IPS DF 6.9 (cell line): ENCODE measurements at regions not wholly inside any gene's neighbourhood (a gene's known extent, or its start where the extent isn't known, plus 50 kb on each side); places are given as distances from the start of the nearest gene placed in this dataset.

ENCODE experiments used
- DNase-seq: peaks from one replicate; pipeline ENCODE4 v3.0.0-alpha.2; 2013; ENCODE audit warnings: low read depth, low spot score
- H3K27ac ChIP-seq: one replicate; pipeline ENCODE4 v1.5.1; 2013; ENCODE audit warnings: low read length, control low read depth
- H3K27me3 ChIP-seq: 2 replicates; pipeline ENCODE4 v1.6.1; 2013; ENCODE audit warnings: mild to moderate bottlenecking, low read length; ENCODE audit not compliant: control insufficient read depth, insufficient read depth
- H3K36me3 ChIP-seq: 2 replicates; pipeline ENCODE4 v1.6.1; 2013; ENCODE audit warnings: low read length; ENCODE audit not compliant: control insufficient read depth, insufficient read depth
- H3K4me1 ChIP-seq: 2 replicates; pipeline ENCODE4 v1.6.1; 2013; ENCODE audit warnings: low read length; ENCODE audit not compliant: control insufficient read depth, insufficient read depth
- H3K4me3 ChIP-seq: 2 replicates; pipeline ENCODE4 v1.5.1; 2013; ENCODE audit warnings: mild to moderate bottlenecking, low read length
- H3K9me3 ChIP-seq: 2 replicates; pipeline ENCODE4 v1.6.1; 2013; ENCODE audit warnings: low read length, inconsistent platforms; ENCODE audit not compliant: control insufficient read depth, insufficient read depth
- WGBS: extraction: QIAGEN DNeasy Blood & Tissue Kit; methylation state at CpG from one replicate; pipeline ENCODE4 v1.1.7; 2013; ENCODE audit warnings: mixed read lengths, missing lambda C conversion rate; ENCODE audit not compliant: insufficient read length, insufficient coverage; 5-methylcytosine and 5-hydroxymethylcytosine counted together

GRCh38 chr12:74941670-74942069 is 268.0 kb downstream of the KCNC2 start:
- WGBS = 100% methylated on average over 1 of the region's 2 CpGs
- no peak for DNase-seq
- no peaks in the 10 kb centered on the region for H3K27me3 ChIP-seq
- no peaks in the 10 kb centered on the region for H3K9me3 ChIP-seq
- H3K4me3 ChIP-seq = no peak overlapping the region
- H3K27ac ChIP-seq = no peak overlapping the region
- H3K36me3 ChIP-seq = no peaks in the 10 kb centered on the region
- no peaks in the 10 kb centered on the region for H3K4me1 ChIP-seq

- DNase-seq = no peak
Measured at GRCh38 chr12:74945771-74946198, 263.9 kb downstream of the KCNC2 start.

GRCh38 chr12:74953697-74954096 is 255.9 kb downstream of the KCNC2 start:
- no peaks in the 10 kb centered on the region for H3K36me3 ChIP-seq
- no CpG with 5 or more reads among the region's 1 CpG for WGBS

More at GRCh38 chr12:74945771-74946198, 263.9 kb downstream of the KCNC2 start:
- Histone ChIP-seq H3K27me3 (no peaks in the 10 kb centered on the region), H3K27ac (no peak overlapping the region), H3K9me3 (no peaks in the 10 kb centered on the region), H3K36me3 (no peaks in the 10 kb centered on the region), H3K4me3 (no peak overlapping the region), H3K4me1 (no peaks in the 10 kb centered on the region)
- WGBS = no CpG with 5 or more reads among the region's 2 CpGs

GRCh38 chr12:74957231-74957630 is 252.4 kb downstream of the KCNC2 start:
- Histone ChIP-seq H3K4me1 (no peaks in the 10 kb centered on the region), H3K27ac (no peak overlapping the region), H3K36me3 (no peaks in the 10 kb centered on the region), H3K9me3 (no peaks in the 10 kb centered on the region), H3K4me3 (no peak overlapping the region), H3K27me3 (no peaks in the 10 kb centered on the region)
- DNase-seq = no peak
- WGBS = no CpG with 5 or more reads among the region's 3 CpGs

More at GRCh38 chr12:74953697-74954096, 255.9 kb downstream of the KCNC2 start:
- H3K4me1 ChIP-seq = no peaks in the 10 kb centered on the region
- H3K9me3 ChIP-seq = no peaks in the 10 kb centered on the region
- no peak for DNase-seq
- H3K4me3 ChIP-seq = no peak overlapping the region
- H3K27me3 ChIP-seq = no peaks in the 10 kb centered on the region
- no peak overlapping the region for H3K27ac ChIP-seq

GRCh38 chr12:74957634-74958033 is 252.0 kb downstream of the KCNC2 start:
- Histone ChIP-seq H3K27ac (no peak overlapping the region), H3K27me3 (no peaks in the 10 kb centered on the region), H3K36me3 (no peaks in the 10 kb centered on the region), H3K4me3 (no peak overlapping the region), H3K4me1 (no peaks in the 10 kb centered on the region), H3K9me3 (no peaks in the 10 kb centered on the region)
- no peak for DNase-seq

GRCh38 chr12:74959657-74960056 is 250.0 kb downstream of the KCNC2 start:
- no peak overlapping the region for H3K4me3 ChIP-seq
- WGBS = no CpG with 5 or more reads among the region's 2 CpGs
- H3K27me3 ChIP-seq = no peaks in the 10 kb centered on the region
- H3K36me3 ChIP-seq = no peaks in the 10 kb centered on the region
- H3K9me3 ChIP-seq = no peaks in the 10 kb centered on the region
- no peaks in the 10 kb centered on the region for H3K4me1 ChIP-seq
- no peak for DNase-seq
- H3K27ac ChIP-seq = no peak overlapping the region

- Histone ChIP-seq H3K27ac (no peak overlapping the region), H3K27me3 (no peaks in the 10 kb centered on the region), H3K9me3 (no peaks in the 10 kb centered on the region), H3K4me1 (no peaks in the 10 kb centered on the region), H3K4me3 (no peak overlapping the region), H3K36me3 (no peaks in the 10 kb centered on the region)
- 100% methylated on average over 1 of the region's 1 CpG for WGBS
- no peak for DNase-seq
Measured at GRCh38 chr12:74963304-74963703, 246.3 kb downstream of the KCNC2 start.

- no peak for DNase-seq
Measured at GRCh38 chr12:74963867-74964331, 245.7 kb downstream of the KCNC2 start.

GRCh38 chr12:74964390-74964789 is 245.2 kb downstream of the KCNC2 start:
- Histone ChIP-seq H3K4me1 (no peaks in the 10 kb centered on the region), H3K4me3 (no peak overlapping the region), H3K27me3 (no peaks in the 10 kb centered on the region), H3K27ac (no peak overlapping the region), H3K9me3 (no peaks in the 10 kb centered on the region), H3K36me3 (no peaks in the 10 kb centered on the region)
- no CpG with 5 or more reads among the region's 2 CpGs for WGBS
- DNase-seq = no peak

More at GRCh38 chr12:74963867-74964331, 245.7 kb downstream of the KCNC2 start:
- no peaks in the 10 kb centered on the region for H3K4me1 ChIP-seq
- no peaks in the 10 kb centered on the region for H3K36me3 ChIP-seq
- H3K4me3 ChIP-seq = no peak overlapping the region
- WGBS = no CpG with 5 or more reads among the region's 5 CpGs
- H3K27ac ChIP-seq = no peak overlapping the region
- H3K9me3 ChIP-seq = no peaks in the 10 kb centered on the region
- no peaks in the 10 kb centered on the region for H3K27me3 ChIP-seq

GRCh38 chr12:74971201-74971600 is 238.4 kb downstream of the KCNC2 start:
- WGBS = no CpG with 5 or more reads among the region's 1 CpG
- H3K4me1 ChIP-seq = no peaks in the 10 kb centered on the region
- H3K4me3 ChIP-seq = no peak overlapping the region
- H3K36me3 ChIP-seq = no peaks in the 10 kb centered on the region
- no peak overlapping the region for H3K27ac ChIP-seq
- DNase-seq = no peak
- H3K27me3 ChIP-seq = no peaks in the 10 kb centered on the region
- H3K9me3 ChIP-seq = no peaks in the 10 kb centered on the region

- H3K27me3 ChIP-seq = no peaks in the 10 kb centered on the region
- no peak for DNase-seq
- no peaks in the 10 kb centered on the region for H3K4me1 ChIP-seq
- H3K9me3 ChIP-seq = no peaks in the 10 kb centered on the region
- H3K36me3 ChIP-seq = no peaks in the 10 kb centered on the region
- H3K27ac ChIP-seq = no peak overlapping the region
- H3K4me3 ChIP-seq = no peak overlapping the region
- WGBS = no CpG with 5 or more reads among the region's 5 CpGs
Measured at GRCh38 chr12:74977832-74978481, 231.7 kb downstream of the KCNC2 start.
